Glomerular visceral epithelial cell (primary cell): ENCODE measurements at regions not wholly inside any gene's neighbourhood (a gene's known extent, or its start where the extent isn't known, plus 50 kb on each side); places are given as distances from the start of the nearest gene placed in this dataset.
"Not testable (repeated sequence)": the region's sequence is repeated elsewhere in the genome, so short reads cannot be mapped to it uniquely, and the experiment has no call there.

Experiments used
- DNase-seq: peaks from one replicate; pipeline ENCODE4 v3.0.0-alpha.2; 2016; ENCODE audit errors: extremely low spot score

DNA sequence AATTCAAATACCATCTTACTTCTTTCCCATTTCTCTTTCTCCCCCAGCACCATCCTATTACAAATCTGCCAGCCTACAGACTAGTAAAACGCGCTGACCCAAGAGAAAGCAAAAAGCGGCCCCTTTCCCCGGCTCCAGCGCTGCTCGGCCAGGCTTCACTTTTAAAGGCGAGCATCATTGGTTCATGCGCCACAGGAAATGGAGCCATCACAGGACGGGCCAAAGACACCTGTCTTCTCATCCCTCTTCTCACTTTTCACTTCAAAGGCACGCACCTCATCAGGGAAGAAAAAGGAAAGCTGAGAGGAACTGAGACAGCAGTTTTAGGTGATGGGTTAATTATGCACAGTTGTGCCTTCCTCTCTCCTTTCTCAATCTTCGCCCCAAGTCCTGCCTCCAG, 664.2 kb upstream of the USP24 start:
- DNase-seq: no peak

- no peak for DNase-seq
Observed at GRCh38 chr1:55877437-55878232, 662.5 kb upstream of the USP24 start.

- DNase-seq: no peak
Observed at GRCh38 chr1:55876276-55877060, 661.3 kb upstream of the USP24 start.

DNA sequence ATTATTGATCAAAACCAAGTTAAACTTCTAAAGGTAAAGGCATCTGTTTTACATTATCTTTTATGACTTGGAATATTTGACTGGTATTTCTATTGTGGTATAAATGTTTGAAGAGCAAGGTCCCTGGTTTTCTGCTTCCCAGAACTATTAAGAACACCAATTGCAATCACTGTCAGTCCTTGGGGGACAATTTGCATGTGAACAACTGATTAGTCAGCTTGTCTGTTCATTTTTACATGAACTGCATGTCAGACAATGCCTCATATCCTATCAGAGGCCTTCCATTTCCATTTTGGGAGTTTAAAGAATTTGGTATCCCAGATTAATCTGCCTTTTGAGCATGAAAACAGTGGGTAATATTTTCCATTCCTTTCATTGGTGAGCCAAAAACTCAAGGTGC, 654.9 kb upstream of the USP24 start:
- no peak for DNase-seq

DNA sequence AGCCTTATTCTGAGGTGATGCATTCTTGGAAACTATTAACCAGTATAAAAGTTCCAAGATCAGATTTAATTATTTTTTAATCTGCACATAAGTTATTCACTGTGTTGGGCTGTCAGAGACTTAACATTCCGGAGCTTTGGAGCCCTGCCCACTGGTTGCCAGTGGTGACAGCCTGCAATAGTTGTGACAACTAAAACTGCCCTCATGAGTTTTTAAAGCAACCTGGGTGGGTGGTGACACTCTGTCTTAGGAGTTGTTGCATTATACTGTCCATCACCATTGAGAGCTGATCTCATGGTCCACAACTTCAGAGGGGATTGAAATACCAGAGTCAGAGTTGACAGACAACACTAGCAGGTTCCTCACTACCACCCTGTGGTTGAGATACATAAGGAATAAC, 653.9 kb upstream of the USP24 start:
- no peak for DNase-seq

DNA sequence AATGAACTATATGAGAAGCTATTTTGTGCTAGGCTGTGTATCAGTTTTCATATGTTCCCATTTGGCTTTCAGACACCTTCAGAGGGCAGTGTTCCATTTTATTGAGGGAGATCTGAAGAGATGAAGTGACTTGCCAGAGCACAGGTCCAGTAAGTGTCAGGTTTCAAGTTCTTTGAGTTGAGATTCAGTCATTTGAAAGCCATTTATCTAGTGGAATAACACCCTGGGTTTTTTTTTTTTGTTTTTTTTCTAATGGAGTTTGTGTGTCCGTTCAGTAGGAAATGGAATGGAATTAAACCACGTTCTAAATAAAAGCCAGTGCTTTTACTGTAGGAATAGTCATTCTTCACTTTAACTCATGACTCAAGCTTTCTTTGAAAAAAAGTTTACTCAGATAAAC, 652.9 kb upstream of the USP24 start:
- DNase-seq: no peak

DNA sequence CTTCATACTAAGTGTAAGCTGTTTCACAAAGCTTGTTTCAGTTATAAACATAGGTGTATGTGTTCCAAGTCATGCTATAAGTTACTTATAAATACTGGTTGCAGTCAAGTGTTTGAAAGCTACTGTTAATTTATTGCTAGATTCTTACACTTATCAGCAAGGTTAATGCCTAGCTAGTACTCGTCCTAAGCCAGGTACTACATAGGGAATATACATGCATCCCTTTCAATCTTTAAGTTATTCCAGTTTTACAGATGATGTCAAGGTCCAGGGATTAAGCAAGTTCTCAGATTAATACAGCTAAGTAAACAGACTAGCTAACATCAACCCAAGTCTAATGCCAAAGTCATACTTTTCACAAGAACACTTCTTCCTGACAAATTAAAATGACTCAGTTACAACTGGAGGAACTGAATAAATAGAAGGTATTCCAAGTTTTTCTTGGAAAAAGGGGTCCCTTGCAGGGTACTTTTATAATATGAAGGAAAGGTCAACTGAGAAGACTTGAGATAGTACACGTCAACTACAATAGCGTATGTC, 652.2 kb upstream of the USP24 start:
- no peak for DNase-seq

- not testable (repeated sequence) for DNase-seq
Observed at GRCh38 chr1:55865778-55866177, 650.6 kb upstream of the USP24 start.

DNA sequence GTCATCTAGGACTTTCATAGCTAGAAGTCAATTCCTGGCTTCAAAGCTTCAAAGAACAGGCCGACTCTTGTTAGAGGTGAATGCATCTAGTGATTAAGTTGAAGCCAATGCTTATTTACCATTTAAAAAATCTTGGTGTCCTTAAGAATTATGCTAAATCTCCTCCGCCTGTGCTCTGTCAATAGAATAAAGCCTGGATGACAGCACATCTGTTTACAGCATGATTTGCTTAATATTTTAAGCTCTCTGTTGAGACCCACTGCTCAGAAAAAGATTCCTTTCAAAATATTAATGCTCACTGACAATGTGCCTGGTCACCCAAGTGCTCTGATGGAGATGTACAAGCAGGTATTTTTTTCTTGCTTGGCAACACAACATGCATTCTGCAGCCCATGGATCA, 649.1 kb upstream of the USP24 start:
- DNase-seq: no peak

GRCh38 chr1:55861676-55862340, 646.6 kb upstream of the USP24 start:
- DNase-seq: no peak

DNA sequence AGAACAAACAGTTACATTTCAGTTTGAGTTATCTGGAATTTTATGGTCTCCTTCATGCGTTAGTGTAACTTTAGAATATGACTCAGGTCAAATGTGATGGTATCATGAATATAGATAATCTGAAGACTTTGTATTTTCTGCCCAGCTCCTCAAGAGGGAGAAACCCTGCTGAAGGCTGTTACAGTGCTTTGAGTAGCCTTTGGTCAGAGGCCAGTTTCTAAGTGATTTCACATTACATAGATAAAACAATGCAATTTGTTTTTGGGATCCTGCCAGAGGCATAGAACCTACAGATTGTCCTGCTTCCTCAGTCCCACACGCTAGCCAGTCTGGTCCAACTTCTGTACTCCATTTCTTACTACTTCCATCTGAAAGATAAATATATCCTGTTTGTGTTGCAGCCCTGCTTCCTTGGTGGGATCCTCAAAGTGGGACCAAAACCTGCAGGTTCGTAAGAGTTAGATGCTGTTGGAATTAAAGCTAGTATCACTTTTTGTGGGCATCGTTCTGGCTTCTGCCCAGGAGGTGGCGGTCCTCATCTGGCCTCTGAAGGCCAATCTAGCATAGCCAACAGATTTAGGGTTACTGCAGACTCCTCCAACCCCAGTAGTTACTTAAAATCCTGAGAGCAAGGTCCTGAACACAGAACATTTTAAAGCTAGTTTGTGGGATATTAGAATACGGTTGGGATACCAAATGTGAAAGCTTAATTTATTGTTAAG, 645.8 kb upstream of the USP24 start:
- DNase-seq: no peak

GRCh38 chr1:55860326-55860725, 645.2 kb upstream of the USP24 start:
- DNase-seq: no peak

- DNase-seq: no peak
Observed at GRCh38 chr1:55854911-55855310, 639.7 kb upstream of the USP24 start.

DNA sequence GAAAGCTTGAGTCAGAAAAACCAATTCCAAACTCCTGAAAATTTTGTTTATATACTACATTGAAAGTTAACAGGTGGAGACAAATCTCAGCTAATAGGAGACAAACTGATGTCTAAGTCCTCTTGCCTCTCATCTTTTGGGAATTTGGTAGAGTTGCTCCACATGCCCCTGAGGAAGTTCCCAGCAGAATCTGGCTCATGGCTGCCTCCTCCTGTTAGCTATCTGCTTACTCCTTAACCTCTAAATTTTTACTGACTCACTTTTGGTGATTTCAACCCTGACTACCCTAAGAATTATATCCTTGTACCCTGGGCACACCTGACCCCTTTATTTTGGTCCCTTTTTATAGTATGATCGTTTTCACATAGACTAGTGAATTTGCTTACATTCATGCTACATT, 633.7 kb upstream of the USP24 start:
- DNase-seq: peak; percentile 3

DNA sequence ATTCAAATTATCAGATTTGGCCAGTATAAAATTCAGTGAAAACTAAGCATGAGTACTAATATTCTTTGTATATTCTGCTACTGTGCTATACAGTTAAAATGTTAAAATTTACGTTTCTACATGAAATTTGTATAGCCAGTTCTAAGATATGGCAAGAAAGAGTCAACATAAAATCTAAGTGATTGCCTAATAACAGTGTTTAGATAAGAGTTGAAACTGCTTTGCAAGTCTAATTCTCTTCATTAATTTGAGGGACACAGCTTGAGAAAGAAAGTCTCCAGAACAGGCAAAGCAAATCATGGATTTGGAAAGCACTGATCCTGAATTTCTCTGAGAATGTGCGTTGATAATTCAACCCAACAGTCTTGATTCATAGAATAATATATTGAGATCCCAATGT, 630.9 kb upstream of the USP24 start:
- no peak for DNase-seq

DNA sequence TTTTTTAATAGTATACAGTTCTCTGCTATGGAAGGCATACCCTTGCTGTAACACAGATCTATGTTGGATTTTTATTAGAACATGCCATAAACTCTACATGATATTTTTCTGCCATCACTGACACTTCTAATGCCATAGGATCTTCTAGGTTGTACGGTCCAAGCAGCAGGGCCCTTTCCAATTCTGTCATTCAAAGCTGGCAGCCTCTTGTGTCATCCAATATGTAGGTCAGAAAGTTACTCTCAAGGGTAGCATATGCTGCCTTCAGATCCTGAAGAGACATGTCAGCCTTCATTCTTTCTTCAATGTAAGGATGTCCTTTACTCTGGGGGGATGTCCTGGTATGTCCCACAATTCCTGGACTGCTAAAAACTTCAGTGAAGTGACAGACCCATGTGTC, 629.2 kb upstream of the USP24 start:
- DNase-seq: no peak

GRCh38 chr1:55839626-55840025, 624.5 kb upstream of the USP24 start:
- no peak for DNase-seq

- DNase-seq: no peak
Observed at GRCh38 chr1:55839221-55839620, 624.1 kb upstream of the USP24 start.

- no peak for DNase-seq
Observed at GRCh38 chr1:55836086-55836485, 620.9 kb upstream of the USP24 start.

GRCh38 chr1:55833529-55834091, 618.4 kb upstream of the USP24 start:
- DNase-seq: no peak

DNA sequence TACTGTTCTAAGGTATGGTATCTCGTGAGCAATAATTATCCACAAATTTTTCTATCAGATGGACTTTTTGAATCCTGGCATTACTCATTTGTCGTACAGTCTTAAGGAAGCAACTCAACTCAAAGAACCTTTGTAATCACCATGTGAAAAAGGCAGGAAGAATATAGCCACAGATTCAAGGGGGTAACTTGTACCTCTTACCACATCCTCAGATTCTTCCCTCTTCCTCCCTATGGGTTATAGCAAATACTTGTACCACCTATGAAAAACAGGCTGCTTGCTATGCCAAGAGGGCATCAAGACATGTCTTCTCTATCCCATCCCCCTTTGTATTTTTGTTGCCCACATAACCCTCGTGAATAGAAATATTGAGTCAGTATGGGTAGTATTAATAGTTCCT, 616.6 kb upstream of the USP24 start:
- no peak for DNase-seq

- DNase-seq: no peak
Observed at GRCh38 chr1:55828044-55828443, 612.9 kb upstream of the USP24 start.
